HPDE6-E6E7 (cell line): ENCODE measurements at regions not wholly inside any gene's neighbourhood (a gene's known extent, or its start where the extent isn't known, plus 50 kb on each side); places are given as distances from the start of the nearest gene placed in this dataset.

Source experiments
- DNase-seq: peaks from one replicate; pipeline ENCODE4 v3.0.0; 2011; ENCODE audit warnings: missing footprints; ENCODE audit errors: extremely low spot score

- DNase-seq = no peak
Observed at GRCh38 chr16:72409423-72409822, 237.5 kb upstream of the PMFBP1 start.

- no peak for DNase-seq
Observed at GRCh38 chr16:72406390-72406789, 234.4 kb upstream of the PMFBP1 start.

- no peak for DNase-seq
Observed at GRCh38 chr16:72404299-72404698, 232.3 kb upstream of the PMFBP1 start.

- DNase-seq = no peak
Observed at GRCh38 chr16:72401084-72401361, 229.1 kb upstream of the PMFBP1 start.

- DNase-seq = peak; percentile 26
Observed at GRCh38 chr16:72400257-72401083, 228.5 kb upstream of the PMFBP1 start.

- no peak for DNase-seq
Observed at GRCh38 chr16:72399811-72400210, 227.9 kb upstream of the PMFBP1 start.

GRCh38 chr16:72397876-72398275, 225.9 kb upstream of the PMFBP1 start:
- DNase-seq = no peak

GRCh38 chr16:72394526-72394925, 222.6 kb upstream of the PMFBP1 start:
- no peak for DNase-seq

- DNase-seq = no peak
Observed at GRCh38 chr16:72389791-72390190, 217.8 kb upstream of the PMFBP1 start.

- no peak for DNase-seq
Observed at GRCh38 chr16:72388007-72388406, 216.1 kb upstream of the PMFBP1 start.

- DNase-seq = no peak
Observed at GRCh38 chr16:72384651-72385050, 212.7 kb upstream of the PMFBP1 start.

- no peak for DNase-seq
Observed at GRCh38 chr16:72380283-72380682, 208.3 kb upstream of the PMFBP1 start.

GRCh38 chr16:72373201-72373600, 201.2 kb upstream of the PMFBP1 start:
- no peak for DNase-seq

- DNase-seq = no peak
Observed at GRCh38 chr16:72372087-72373045, 200.4 kb upstream of the PMFBP1 start.

GRCh38 chr16:72371307-72372086, 199.5 kb upstream of the PMFBP1 start:
- DNase-seq = peak; percentile 35

- no peak for DNase-seq
Observed at GRCh38 chr16:72369274-72369673, 197.3 kb upstream of the PMFBP1 start.

GRCh38 chr16:72367851-72368250, 195.9 kb upstream of the PMFBP1 start:
- no peak for DNase-seq

GRCh38 chr16:72362973-72363372, 191.0 kb upstream of the PMFBP1 start:
- DNase-seq = no peak

GRCh38 chr16:72362476-72362875, 190.5 kb upstream of the PMFBP1 start:
- no peak for DNase-seq

GRCh38 chr16:72357910-72358309, 186.0 kb upstream of the PMFBP1 start:
- DNase-seq = no peak

GRCh38 chr16:72355561-72355960, 183.6 kb upstream of the PMFBP1 start:
- no peak for DNase-seq

- DNase-seq = no peak
Observed at GRCh38 chr16:72349719-72350118, 177.8 kb upstream of the PMFBP1 start.
